IMR-90 (cell line): ENCODE measurements at regions not wholly inside any gene's neighbourhood (a gene's known extent, or its start where the extent isn't known, plus 50 kb on each side); places are given as distances from the start of the nearest gene placed in this dataset.

Experiments used
- ATAC-seq: fragments of 200-7000 bp; cut with Tn5 transposase; 2 replicates; pipeline ENCODE4 v1.9.1; 2020; ENCODE audit warnings: low read depth, mild to moderate bottlenecking, moderate library complexity
- BruUV-seq: library from RNA; stranded (reverse); fragments of 400-500 nt; replicated peaks from 2 replicates; lab custom pipeline; 2021; lab: Mats Ljungman, UMichigan
- CTCF ChIA-PET: fragments of 300-600 bp; formaldehyde crosslinking; extraction: SDS; loops from one replicate; lab custom pipeline; 2021; ENCODE audit warnings: antibody characterized with exemption; lab: Yijun Ruan, JAX
- POLR2A ChIA-PET: fragments of 300-600 bp; sonication (Branson Sonifier 250); formaldehyde crosslinking; loops from one replicate; lab custom pipeline; 2022; ENCODE audit warnings: antibody characterized with exemption; ENCODE audit not compliant: unreplicated experiment; lab: Charles Lee
- DNase-seq: peaks from one replicate; pipeline ENCODE4 v3.0.0; 2013
- H2AFZ ChIP-seq: replicated peaks from 2 replicates; pipeline ENCODE3; 2013; ENCODE audit warnings: low read length, mild to moderate bottlenecking; ENCODE audit not compliant: poor library complexity
- H2AK5ac ChIP-seq: 2 replicates; pipeline ENCODE4 v1.6.1; 2013; ENCODE audit warnings: low read depth, low read length, inconsistent platforms
- H2AK9ac ChIP-seq: replicated peaks from 2 replicates; pipeline ENCODE3; 2013; ENCODE audit warnings: mild to moderate bottlenecking, low read depth, low read length, moderate library complexity; ENCODE audit not compliant: poor library complexity
- H2BK120ac ChIP-seq: 2 replicates; pipeline ENCODE4 v1.6.1; 2013; ENCODE audit warnings: low read depth, low read length, inconsistent platforms
- H2BK15ac ChIP-seq: 3 replicates; pipeline ENCODE4 v1.6.1; 2013; ENCODE audit warnings: low read depth, low read length, inconsistent platforms
- H2BK20ac ChIP-seq: 2 replicates; pipeline ENCODE4 v1.6.1; 2013; ENCODE audit warnings: low read depth, mild to moderate bottlenecking, inconsistent platforms, low read length, moderate library complexity
- H2BK5ac ChIP-seq: 2 replicates; pipeline ENCODE4 v1.6.1; 2013; ENCODE audit warnings: mild to moderate bottlenecking, low read depth, low read length, inconsistent platforms; ENCODE audit not compliant: poor library complexity, severe bottlenecking
- H3K14ac ChIP-seq: replicated peaks from 2 replicates; pipeline ENCODE4 v1.6.1; 2013; ENCODE audit warnings: low read depth, low read length, inconsistent platforms
- H3K18ac ChIP-seq: 2 replicates; pipeline ENCODE4 v1.6.1; 2013; ENCODE audit warnings: low read depth, low read length, control low read depth
- H3K23ac ChIP-seq: 2 replicates; pipeline ENCODE4 v1.6.1; 2013; ENCODE audit warnings: low read depth, low read length, inconsistent platforms
- H3K27ac ChIP-seq: 2 replicates; pipeline ENCODE4 v1.5.1; 2013; ENCODE audit warnings: mild to moderate bottlenecking, control low read depth, low read length; ENCODE audit not compliant: insufficient read depth
- H3K27me3 ChIP-seq: 2 replicates; pipeline ENCODE4 v1.6.1; 2013; ENCODE audit warnings: low read length; ENCODE audit not compliant: control insufficient read depth, insufficient read depth
- H3K36me3 ChIP-seq: 2 replicates; pipeline ENCODE4 v1.6.1; 2013; ENCODE audit warnings: low read length, mixed read lengths; ENCODE audit not compliant: control insufficient read depth, insufficient read depth
- H3K4ac ChIP-seq: 2 replicates; pipeline ENCODE4 v1.6.1; 2013; ENCODE audit warnings: low read depth, low read length, inconsistent platforms
- H3K4me1 ChIP-seq: 2 replicates; pipeline ENCODE4 v1.6.1; 2013; ENCODE audit warnings: low read length, mixed read lengths; ENCODE audit not compliant: control insufficient read depth, insufficient read depth
- H3K4me2 ChIP-seq: 2 replicates; pipeline ENCODE4 v1.6.1; 2013; ENCODE audit warnings: low read depth, mild to moderate bottlenecking, control low read depth, low read length, moderate library complexity
- H3K4me3 ChIP-seq: 2 replicates; pipeline ENCODE4 v1.5.1; 2013; ENCODE audit warnings: low read depth, mild to moderate bottlenecking, control low read depth, low read length, moderate library complexity; ENCODE audit not compliant: insufficient read depth
- H3K56ac ChIP-seq: 2 replicates; pipeline ENCODE4 v1.6.1; 2013; ENCODE audit warnings: low read length, inconsistent platforms; ENCODE audit not compliant: insufficient read depth; ENCODE audit errors: extremely low read depth
- H3K79me1 ChIP-seq, 2 experiments: 2 replicates each; pipeline ENCODE4 v1.6.1; 2013; ENCODE audit warnings: low read length in 2 of 2, inconsistent platforms in 1 of 2, low read depth in 1 of 2
- H3K9ac ChIP-seq: 2 replicates; pipeline ENCODE4 v1.6.1; 2013; ENCODE audit warnings: low read depth, low read length, control low read depth
- H3K9me1 ChIP-seq: 2 replicates; pipeline ENCODE4 v1.6.1; 2013; ENCODE audit warnings: low read length, inconsistent platforms; ENCODE audit not compliant: insufficient read depth
- H3K9me3 ChIP-seq: 2 replicates; pipeline ENCODE4 v1.6.1; 2013; ENCODE audit warnings: low read length; ENCODE audit not compliant: control insufficient read depth, insufficient read depth
- H4K20me1 ChIP-seq: 2 replicates; pipeline ENCODE4 v1.6.1; 2013; ENCODE audit warnings: low read length, inconsistent platforms; ENCODE audit not compliant: insufficient read depth
- H4K5ac ChIP-seq: 2 replicates; pipeline ENCODE4 v1.6.1; 2013; ENCODE audit warnings: mild to moderate bottlenecking, low read depth, low read length, control low read depth
- H4K8ac ChIP-seq, 2 experiments: 2 replicates each; pipeline ENCODE4 v1.6.1; 2013; ENCODE audit warnings: low read depth in 2 of 2, low read length in 2 of 2, control low read depth in 1 of 2, inconsistent platforms in 1 of 2
- H4K91ac ChIP-seq: 2 replicates; pipeline ENCODE4 v1.6.1; 2013; ENCODE audit warnings: low read depth, low read length, inconsistent platforms; ENCODE audit not compliant: insufficient read depth
- BHLHE40 ChIP-seq: fragments of 150-350 bp; IDR thresholded peaks from 2 replicates; pipeline ENCODE4 v1.6.1; 2016; ENCODE audit warnings: mild to moderate bottlenecking, low read depth, low read length
- CEBPB ChIP-seq: IDR thresholded peaks from 2 replicates; pipeline ENCODE4 v1.6.1; 2012; ENCODE audit warnings: low read depth, low read length, improper control_type of control experiment
- CHD1 ChIP-seq: IDR thresholded peaks from 2 replicates; pipeline ENCODE4 v1.6.1; 2012; ENCODE audit warnings: low read depth, low read length, improper control_type of control experiment
- CTCF ChIP-seq: conservative IDR thresholded peaks from 2 replicates; pipeline ENCODE4 v1.5.1; 2012; ENCODE audit warnings: mild to moderate bottlenecking, low read depth, low read length, improper control_type of control experiment
- FOS ChIP-seq: fragments of 150-350 bp; IDR thresholded peaks from 2 replicates; pipeline ENCODE4 v1.6.1; 2016; ENCODE audit warnings: low read depth, low read length
- MAFK ChIP-seq: IDR thresholded peaks from 2 replicates; pipeline ENCODE4 v1.6.1; 2012; ENCODE audit warnings: low read depth, low read length, improper control_type of control experiment
- MAZ ChIP-seq: IDR thresholded peaks from 2 replicates; pipeline ENCODE4 v1.6.1; 2012; ENCODE audit warnings: low read depth, mild to moderate bottlenecking, low read length, improper control_type of control experiment, moderate library complexity, borderline replicate concordance
- MXI1 ChIP-seq: IDR thresholded peaks from 2 replicates; pipeline ENCODE4 v1.6.1; 2012; ENCODE audit warnings: low read depth, mild to moderate bottlenecking, low read length, moderate library complexity, borderline replicate concordance
- NFE2L2 ChIP-seq: fragments of 150-350 bp; IDR thresholded peaks from 2 replicates; pipeline ENCODE4 v1.6.1; 2016; ENCODE audit warnings: low read depth, mild to moderate bottlenecking, low read length
- POLR2A ChIP-seq: IDR thresholded peaks from 2 replicates; pipeline ENCODE4 v1.6.1; 2012; ENCODE audit warnings: mild to moderate bottlenecking, low read depth, low read length
- RAD21 ChIP-seq: IDR thresholded peaks from 2 replicates; pipeline ENCODE4 v1.6.1; 2012; ENCODE audit warnings: low read length, improper control_type of control experiment
- RCOR1 ChIP-seq: IDR thresholded peaks from 2 replicates; pipeline ENCODE4 v1.6.1; 2012; ENCODE audit warnings: mild to moderate bottlenecking, low read length, improper control_type of control experiment; ENCODE audit not compliant: insufficient replicate concordance
- RFX5 ChIP-seq: IDR thresholded peaks from 2 replicates; pipeline ENCODE4 v1.8.0; 2012; ENCODE audit warnings: low read depth, mild to moderate bottlenecking, low read length, moderate library complexity
- SMC3 ChIP-seq: fragments of 150-350 bp; IDR thresholded peaks from 2 replicates; pipeline ENCODE4 v1.6.1; 2016; ENCODE audit warnings: low read depth, mild to moderate bottlenecking, antibody characterized with exemption, low read length, moderate library complexity
- dilution Hi-C: fragments of 300-500 bp; cut with HindIII; formaldehyde crosslinking; loops from one replicate; pipeline ENCODE4 v1.14.3; 2018; ENCODE audit warnings: low sequenced_read_pairs; ENCODE audit not compliant: unreplicated experiment
- in situ Hi-C: fragments of 300-500 bp; cut with MboI; formaldehyde crosslinking; loops from 3 replicates; pipeline ENCODE4 v1.14.3; 2019; ENCODE audit warnings: low sequenced_read_pairs, inconsistent platforms, mixed read lengths
- intact Hi-C: fragments of 100-400 bp; cut with micrococcal nuclease; formaldehyde crosslinking; loops from 2 replicates; pipeline ENCODE4 v1.10.0; 2022
- TF ChIP-seq, protein P1 (sequence below): fragments of 150-350 bp; IDR thresholded peaks from 2 replicates; pipeline ENCODE4 v1.6.1; 2017; ENCODE audit warnings: mild to moderate bottlenecking, antibody characterized with exemption, low read length, low read depth
- TF ChIP-seq, protein P2 (sequence below): fragments of 150-350 bp; IDR thresholded peaks from 2 replicates; pipeline ENCODE4 v1.6.1; 2016; ENCODE audit warnings: low read depth, mild to moderate bottlenecking, low read length, moderate library complexity, borderline replicate concordance

DNA sequence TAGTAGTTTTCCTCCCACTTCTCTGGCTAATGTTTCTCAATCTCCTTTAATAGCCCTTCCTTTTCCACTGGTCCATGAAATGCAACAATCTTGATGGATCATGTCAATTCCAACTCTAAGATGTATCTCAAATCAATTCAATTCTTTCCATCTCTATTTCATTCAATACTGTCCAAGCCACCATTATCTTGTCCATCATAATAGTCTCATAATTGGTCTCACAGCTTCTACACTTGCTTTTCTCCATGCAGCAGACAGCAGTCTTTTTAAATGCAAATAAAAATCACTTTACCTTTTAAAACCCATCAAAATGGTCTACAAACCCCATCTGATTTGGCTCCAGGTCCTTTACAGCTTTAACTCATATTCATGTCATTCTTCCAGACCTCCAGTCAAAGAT lies 226.6 kb downstream of the EPHA4 start:
- ATAC-seq (no peak), DNase-seq (no peak)
- no peak overlapping the region for H2BK120ac ChIP-seq
- ChIA-PET POLR2A (no interaction called here), CTCF (no interaction called here)
- no peak overlapping the region for H3K4me3 ChIP-seq
- no peak overlapping the region for H2BK20ac ChIP-seq
- no peak overlapping the region for H3K18ac ChIP-seq
- H4K91ac ChIP-seq: no peak overlapping the region
- BruUV-seq: no TSS peak
- no peaks in the 10 kb centered on the region for H3K4me1 ChIP-seq
- intact Hi-C loops: no loop called here
- H3K36me3 ChIP-seq: no peaks in the 10 kb centered on the region
- no peaks in the 10 kb centered on the region; the same call in 1 of the 2 replicates for H3K9me1 ChIP-seq
- H4K8ac ChIP-seq: no peak overlapping the region
- TF ChIP-seq, protein P1, sequence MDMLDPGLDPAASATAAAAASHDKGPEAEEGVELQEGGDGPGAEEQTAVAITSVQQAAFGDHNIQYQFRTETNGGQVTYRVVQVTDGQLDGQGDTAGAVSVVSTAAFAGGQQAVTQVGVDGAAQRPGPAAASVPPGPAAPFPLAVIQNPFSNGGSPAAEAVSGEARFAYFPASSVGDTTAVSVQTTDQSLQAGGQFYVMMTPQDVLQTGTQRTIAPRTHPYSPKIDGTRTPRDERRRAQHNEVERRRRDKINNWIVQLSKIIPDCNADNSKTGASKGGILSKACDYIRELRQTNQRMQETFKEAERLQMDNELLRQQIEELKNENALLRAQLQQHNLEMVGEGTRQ: no peak
- TF ChIP-seq, protein P2, sequence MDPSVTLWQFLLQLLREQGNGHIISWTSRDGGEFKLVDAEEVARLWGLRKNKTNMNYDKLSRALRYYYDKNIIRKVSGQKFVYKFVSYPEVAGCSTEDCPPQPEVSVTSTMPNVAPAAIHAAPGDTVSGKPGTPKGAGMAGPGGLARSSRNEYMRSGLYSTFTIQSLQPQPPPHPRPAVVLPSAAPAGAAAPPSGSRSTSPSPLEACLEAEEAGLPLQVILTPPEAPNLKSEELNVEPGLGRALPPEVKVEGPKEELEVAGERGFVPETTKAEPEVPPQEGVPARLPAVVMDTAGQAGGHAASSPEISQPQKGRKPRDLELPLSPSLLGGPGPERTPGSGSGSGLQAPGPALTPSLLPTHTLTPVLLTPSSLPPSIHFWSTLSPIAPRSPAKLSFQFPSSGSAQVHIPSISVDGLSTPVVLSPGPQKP: no peak
- TF ChIP-seq RCOR1 (no peak), SMC3 (no peak), MXI1 (no peak), CEBPB (no peak), RFX5 (no peak), MAZ (no peak), BHLHE40 (no peak), RAD21 (no peak), FOS (no peak), CTCF (no peak), POLR2A (no peak), MAFK (no peak), CHD1 (no peak), NFE2L2 (no peak)
- H3K79me1 ChIP-seq: no peaks in the 10 kb centered on the region
- no peak overlapping the region for H4K5ac ChIP-seq
- H3K4ac ChIP-seq: no peak overlapping the region
- no peak overlapping the region for H3K14ac ChIP-seq
- H3K9me3 ChIP-seq: no peaks in the 10 kb centered on the region
- no peak overlapping the region for H3K23ac ChIP-seq
- no peak overlapping the region for H2BK15ac ChIP-seq
- H2AK9ac ChIP-seq: no peak overlapping the region
- H2BK5ac ChIP-seq: no peak overlapping the region
- in situ Hi-C loops: no loop called here
- no peak overlapping the region for H3K56ac ChIP-seq
- no peak overlapping the region for H2AK5ac ChIP-seq
- H3K27me3 ChIP-seq: no peaks in the 10 kb centered on the region
- no peak overlapping the region for H3K4me2 ChIP-seq
- H4K20me1 ChIP-seq: no peaks in the 10 kb centered on the region
- H2AFZ ChIP-seq: no peak overlapping the region
- dilution Hi-C loops: no loop called here
- no peak overlapping the region for H3K9ac ChIP-seq
- no peak overlapping the region for H3K27ac ChIP-seq
